ENCODE measurements at regions not wholly inside any gene's neighbourhood (a gene's known extent, or its start where the extent isn't known, plus 50 kb on each side); places are given as distances from the start of the nearest gene placed in this dataset.

DNA sequence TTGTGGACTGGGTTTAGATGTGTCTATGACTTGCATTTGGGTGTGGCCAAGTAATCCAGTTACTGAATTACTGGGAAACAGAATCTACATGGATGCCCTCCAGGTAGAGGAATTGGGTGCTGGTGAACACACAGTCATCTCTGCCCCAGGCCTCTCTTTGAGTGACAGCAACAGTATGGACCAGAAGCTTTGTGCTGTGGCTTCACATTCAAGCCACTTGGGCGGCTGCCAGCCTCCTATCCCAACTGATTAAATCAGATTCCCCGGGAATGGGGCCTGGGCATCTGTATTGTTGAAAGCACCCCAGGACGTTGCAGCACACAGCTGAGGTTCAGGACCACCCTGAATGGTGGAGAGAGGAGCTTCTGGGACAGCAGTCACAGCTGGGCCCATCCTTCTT, 144.6 kb downstream of the DHX35 start:
- TF ChIP-seq, protein P1, sequence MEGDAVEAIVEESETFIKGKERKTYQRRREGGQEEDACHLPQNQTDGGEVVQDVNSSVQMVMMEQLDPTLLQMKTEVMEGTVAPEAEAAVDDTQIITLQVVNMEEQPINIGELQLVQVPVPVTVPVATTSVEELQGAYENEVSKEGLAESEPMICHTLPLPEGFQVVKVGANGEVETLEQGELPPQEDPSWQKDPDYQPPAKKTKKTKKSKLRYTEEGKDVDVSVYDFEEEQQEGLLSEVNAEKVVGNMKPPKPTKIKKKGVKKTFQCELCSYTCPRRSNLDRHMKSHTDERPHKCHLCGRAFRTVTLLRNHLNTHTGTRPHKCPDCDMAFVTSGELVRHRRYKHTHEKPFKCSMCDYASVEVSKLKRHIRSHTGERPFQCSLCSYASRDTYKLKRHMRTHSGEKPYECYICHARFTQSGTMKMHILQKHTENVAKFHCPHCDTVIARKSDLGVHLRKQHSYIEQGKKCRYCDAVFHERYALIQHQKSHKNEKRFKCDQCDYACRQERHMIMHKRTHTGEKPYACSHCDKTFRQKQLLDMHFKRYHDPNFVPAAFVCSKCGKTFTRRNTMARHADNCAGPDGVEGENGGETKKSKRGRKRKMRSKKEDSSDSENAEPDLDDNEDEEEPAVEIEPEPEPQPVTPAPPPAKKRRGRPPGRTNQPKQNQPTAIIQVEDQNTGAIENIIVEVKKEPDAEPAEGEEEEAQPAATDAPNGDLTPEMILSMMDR (IDR thresholded peaks at IDR 0.05; ENCODE audit: poor library complexity), result no peak
- no peak for TF ChIP-seq EZH2 (IDR thresholded peaks at IDR 0.05; ENCODE audit: borderline replicate concordance)
- no peak for TF ChIP-seq EZH2phosphoT487 (IDR thresholded peaks at IDR 0.05; ENCODE audit: low read depth, severe bottlenecking, unreplicated experiment)
